Esophagus muscularis mucosa (tissue), 3 donors: ENCODE measurements at regions not wholly inside any gene's neighbourhood (a gene's known extent, or its start where the extent isn't known, plus 50 kb on each side); places are given as distances from the start of the nearest gene placed in this dataset.

Experiments
- CTCF ChIP-seq, 3 experiments: fragments of 200-600 bp in 2 of 3; fragments of 450-650 bp in 1 of 3; sonication (generic) in 2 of 3; IDR thresholded peaks; one replicate each; pipeline ENCODE4 v1.5.1; 2017 to 2019; ENCODE audit warnings: antibody characterized with exemption in 3 of 3, mild to moderate bottlenecking in 2 of 3, moderate library complexity in 1 of 3
- POLR2AphosphoS5 ChIP-seq, 2 donors: sonication (generic); formaldehyde crosslinking; IDR thresholded peaks; one replicate each; pipeline ENCODE4 v1.6.1; 2017; ENCODE audit warnings: antibody characterized with exemption in 2 of 2

- TF ChIP-seq CTCF (IDR thresholded peaks at IDR 0.05) (no peak), POLR2AphosphoS5 (IDR thresholded peaks at IDR 0.05) (no peak)
Observed at GRCh38 chr5:116765441-116765840, 190.8 kb upstream of the SEMA6A start.
